Liver (tissue), 3 donors: ENCODE measurements at regions not wholly inside any gene's neighbourhood (a gene's known extent, or its start where the extent isn't known, plus 50 kb on each side); places are given as distances from the start of the nearest gene placed in this dataset.

Experiments used
- CTCF ChIP-seq: fragments of 150-350 bp; IDR thresholded peaks from 2 replicates; pipeline ENCODE4 v1.5.1; 2017; ENCODE audit warnings: improper control_type of control experiment, low read depth, low read length; ENCODE audit not compliant: missing input control
- FOXA1 ChIP-seq: IDR thresholded peaks from 2 replicates; pipeline ENCODE4 v1.6.1; 2016; ENCODE audit warnings: antibody characterized with exemption
- GABPA ChIP-seq, 2 donors: IDR thresholded peaks in 1 of 2; conservative IDR thresholded peaks in 1 of 2; 2 replicates each; pipeline ENCODE4 v1.6.1; 2016; ENCODE audit warnings: antibody characterized with exemption in 2 of 2, mild to moderate bottlenecking in 1 of 2, moderate library complexity in 1 of 2
- SP1 ChIP-seq: IDR thresholded peaks from 2 replicates; pipeline ENCODE4 v1.6.1; 2018; ENCODE audit warnings: antibody characterized with exemption, mild to moderate bottlenecking
- donor health status: healthy.
- donor health status: healthy.

- TF ChIP-seq CTCF (no peak), FOXA1 (no peak), GABPA (IDR thresholded peaks at IDR 0.05 in 1 of 2, conservative IDR thresholded peaks at IDR 0.05 in 1 of 2) (no peak), SP1 (no peak)
Measured at GRCh38 chr2:12326449-12327190, 390.1 kb upstream of the TRIB2 start.
